ENCODE measurements at regions not wholly inside any gene's neighbourhood (a gene's known extent, or its start where the extent isn't known, plus 50 kb on each side); places are given as distances from the start of the nearest gene placed in this dataset.
"Not testable (repeated sequence)": the region's sequence is repeated elsewhere in the genome, so short reads cannot be mapped to it uniquely, and the experiment has no call there.

DNA sequence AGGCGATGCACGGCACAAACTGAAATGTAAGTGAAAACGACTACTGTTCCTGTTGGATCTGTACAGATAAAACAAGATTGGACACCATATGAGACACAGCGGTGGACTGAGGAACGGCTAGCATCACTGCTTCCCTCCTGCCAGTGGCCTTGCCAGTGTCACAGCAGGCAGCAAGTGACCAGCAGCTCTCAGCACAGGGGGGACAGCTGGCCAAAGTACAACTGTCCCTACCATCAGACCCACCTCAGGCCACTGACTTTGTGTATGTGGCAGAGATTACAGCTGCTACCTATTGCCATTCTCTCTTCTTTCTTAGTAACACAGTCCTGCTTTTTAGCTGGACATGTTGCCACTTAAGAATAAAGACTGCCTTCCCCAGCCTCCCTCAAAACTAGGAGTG is 80.0 kb upstream of the SLC66A3 start:
- DNase-seq, result no peak

DNA sequence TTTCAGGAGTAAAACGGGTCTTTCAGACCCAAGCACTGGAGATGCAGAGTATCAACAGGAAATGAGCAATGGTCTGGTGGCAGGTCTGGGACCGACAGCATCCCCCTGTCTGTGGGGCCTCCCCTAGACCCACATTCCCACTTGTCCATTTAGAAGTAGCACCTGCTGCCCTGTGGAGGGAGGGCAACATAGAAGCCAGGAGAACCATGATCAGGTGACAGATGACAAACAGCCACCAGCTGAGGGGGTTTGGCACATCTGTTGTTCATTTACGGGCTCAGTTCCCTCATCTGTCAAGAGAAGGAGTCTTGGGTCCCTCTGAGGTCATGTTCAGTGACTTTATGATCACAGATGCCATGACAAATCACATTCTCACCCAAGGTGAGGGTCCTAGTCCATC is 77.9 kb upstream of the SLC66A3 start:
- no peak for DNase-seq

DNA sequence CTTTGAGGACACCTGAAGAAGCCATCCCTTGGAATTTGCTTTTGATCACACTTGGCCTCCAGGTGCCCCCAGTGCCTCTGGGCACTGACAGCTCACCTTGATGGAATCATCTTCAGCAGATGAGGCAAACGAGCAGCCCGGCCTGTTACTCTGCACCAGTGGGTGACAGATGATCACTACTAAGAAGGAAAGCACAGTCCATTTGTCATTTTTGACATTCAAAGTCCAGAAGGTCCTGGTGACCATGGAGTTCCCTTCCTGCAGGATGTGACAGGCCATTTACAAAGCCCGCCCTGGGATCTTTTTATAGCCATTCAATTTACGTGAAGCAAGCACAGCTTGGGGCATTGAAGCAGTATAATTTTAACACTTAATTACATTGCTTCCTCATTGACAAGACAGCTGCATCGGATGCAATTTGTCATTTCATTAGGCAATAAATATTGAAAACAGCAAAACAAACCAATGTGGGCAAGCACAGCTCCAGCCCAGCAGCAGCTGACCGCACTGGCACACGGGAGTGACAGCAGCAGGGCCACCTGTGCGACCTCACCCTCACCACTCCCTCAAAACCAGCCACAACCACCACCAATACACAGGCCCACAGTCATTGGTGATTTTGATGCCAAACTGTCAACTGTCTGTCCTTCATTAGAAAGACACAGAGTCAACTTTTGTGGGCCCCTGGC is 76.0 kb upstream of the SLC66A3 start:
- no peak for DNase-seq

DNA sequence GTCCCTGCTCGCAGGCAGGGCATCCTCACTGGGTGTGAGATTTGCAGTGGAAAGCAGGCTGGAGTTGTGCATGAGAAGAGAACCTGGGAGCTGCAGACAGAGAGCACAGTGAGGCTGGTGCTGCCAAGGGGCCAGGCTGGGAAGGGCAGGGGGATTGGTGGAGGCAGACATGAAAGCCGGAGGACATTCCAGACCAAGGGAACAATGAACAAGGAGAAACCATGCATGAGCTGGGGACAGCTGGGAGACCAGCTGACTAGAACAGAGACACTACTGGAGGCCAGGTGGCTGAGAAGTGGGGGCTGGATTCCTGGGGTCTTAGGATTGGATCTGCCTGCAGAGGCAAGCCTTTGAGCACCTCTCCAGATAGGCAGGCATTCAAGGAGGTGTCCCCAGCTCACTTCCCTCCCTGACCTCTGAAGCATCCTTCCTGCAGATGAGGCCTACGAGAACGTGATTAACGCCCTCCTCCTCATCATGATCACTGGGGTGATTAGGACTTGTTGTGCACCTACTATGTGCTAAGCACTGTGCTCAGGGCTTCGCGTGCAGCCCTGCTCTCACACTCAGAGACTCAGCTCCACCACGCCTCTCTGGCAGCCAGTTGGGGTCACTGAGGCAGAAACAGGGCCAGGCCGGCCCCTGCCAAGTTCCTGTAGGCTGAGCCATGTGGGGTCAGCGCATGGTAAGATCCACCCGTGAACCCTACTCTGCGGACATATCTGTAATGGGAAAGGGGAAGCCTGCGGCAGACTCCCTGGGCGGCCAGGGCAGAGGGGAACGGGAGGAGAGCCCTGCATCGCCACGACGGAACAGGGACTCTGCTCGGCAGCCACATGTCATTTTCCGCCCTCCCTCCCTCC is 74.8 kb upstream of the SLC66A3 start:
- peak; percentile 28 for DNase-seq

DNA sequence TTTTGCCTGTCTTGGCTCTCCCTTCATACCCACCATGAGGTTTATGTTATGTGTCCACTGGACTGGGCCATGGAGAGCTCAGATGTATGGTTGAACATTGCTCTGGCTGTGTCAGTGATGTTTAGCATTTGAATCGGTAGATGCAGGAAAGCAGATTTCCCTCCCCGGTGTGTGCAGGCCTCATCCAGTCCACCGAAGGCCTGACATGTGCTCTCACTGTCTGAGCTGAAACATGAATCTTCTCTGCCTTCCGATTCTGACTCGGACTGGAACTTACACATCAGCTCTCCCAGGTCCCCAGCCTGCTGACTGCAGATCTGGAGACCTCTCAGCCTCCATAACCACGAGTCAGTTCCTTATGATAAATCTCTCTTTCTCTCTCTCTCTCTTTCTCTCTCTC is 72.4 kb upstream of the SLC66A3 start:
- DNase-seq, result no peak

DNA sequence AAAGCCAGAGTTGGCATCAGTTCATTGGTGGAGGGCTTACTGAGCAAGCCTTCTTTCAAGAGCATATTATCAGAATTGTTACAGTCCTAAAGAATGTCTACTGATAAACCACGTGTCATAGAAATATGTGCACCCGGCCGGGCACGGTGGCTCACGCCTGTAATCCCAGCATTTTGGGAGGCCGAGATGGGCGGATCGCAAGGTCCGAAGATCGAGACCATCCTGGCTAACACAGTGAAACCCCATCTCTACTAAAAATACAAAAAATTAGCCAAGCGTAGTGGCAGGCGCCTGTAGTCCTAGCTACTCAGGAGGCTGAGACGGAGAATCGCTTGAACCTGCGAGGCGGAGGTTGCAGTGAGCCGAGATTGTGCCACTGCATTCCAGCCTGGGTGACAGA is 66.4 kb upstream of the SLC66A3 start:
- not testable (repeated sequence) for DNase-seq

DNA sequence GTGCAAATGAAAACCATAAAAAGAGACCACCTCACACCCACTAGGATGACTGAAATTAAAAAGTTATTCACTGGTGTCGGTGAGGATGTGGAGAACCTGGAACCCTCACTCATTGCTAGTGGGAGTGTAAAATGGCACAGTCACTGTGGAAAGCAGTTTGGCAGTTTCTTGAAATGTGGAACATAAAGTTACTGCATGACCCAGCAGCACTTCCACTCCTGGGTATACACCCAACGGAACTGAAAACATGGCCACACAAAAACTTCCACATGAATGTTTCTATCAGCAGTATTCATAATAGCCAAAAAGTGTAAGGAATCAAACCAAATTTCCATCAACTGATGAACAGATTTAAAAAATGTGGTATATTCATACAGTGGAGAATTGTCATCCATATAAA is 65.1 kb upstream of the SLC66A3 start:
- no peak for DNase-seq

DNA sequence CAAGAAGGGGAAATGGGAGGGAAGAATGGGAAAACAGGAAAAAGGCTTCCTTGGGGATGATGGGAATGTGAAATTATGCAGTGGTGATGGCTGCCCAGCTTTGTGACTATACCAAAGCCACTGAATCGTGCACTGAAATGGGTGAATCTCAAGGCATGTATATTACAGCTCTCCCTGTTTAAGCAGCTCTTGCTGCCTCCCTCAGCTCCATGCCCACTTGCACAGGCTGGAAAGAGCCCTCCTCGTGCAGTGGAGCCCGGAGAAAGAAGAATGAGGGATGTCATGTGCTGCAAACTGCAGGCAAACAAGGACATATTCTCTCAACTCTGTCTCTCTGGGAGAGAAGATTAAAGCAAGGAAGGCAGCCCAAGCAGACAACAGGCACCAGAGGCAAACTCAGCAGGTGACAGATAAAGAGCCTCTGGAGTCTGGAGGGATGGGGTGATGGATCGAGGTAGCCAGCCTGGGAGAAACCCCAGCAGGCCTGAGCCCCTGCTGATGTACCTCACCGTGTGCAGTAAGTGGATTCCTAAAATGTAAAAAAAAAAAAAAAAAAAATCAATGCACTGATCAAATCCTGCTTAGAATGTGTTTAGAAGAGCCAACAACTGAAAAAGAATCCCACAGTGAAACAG is 62.4 kb upstream of the SLC66A3 start:
- DNase-seq, result no peak

DNA sequence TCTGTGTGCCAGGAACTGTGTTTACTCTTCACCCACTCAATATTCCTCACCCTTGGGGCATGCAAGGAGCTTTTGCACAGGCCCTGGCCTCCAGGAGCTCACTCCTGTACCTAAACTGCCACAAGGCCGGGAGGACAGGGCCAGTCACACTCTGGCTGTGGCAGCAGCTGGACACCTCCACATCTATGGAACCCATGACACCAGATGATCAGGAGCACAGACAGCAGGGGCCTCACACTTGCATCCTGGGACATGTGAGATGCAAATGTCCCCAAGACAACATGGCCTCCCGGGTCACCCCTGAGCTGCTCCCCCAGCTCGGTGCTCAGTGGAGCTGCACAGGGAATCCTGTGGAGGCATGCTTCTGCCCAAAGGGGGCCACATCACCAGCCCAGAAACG is 61.8 kb upstream of the SLC66A3 start:
- no peak for DNase-seq

DNA sequence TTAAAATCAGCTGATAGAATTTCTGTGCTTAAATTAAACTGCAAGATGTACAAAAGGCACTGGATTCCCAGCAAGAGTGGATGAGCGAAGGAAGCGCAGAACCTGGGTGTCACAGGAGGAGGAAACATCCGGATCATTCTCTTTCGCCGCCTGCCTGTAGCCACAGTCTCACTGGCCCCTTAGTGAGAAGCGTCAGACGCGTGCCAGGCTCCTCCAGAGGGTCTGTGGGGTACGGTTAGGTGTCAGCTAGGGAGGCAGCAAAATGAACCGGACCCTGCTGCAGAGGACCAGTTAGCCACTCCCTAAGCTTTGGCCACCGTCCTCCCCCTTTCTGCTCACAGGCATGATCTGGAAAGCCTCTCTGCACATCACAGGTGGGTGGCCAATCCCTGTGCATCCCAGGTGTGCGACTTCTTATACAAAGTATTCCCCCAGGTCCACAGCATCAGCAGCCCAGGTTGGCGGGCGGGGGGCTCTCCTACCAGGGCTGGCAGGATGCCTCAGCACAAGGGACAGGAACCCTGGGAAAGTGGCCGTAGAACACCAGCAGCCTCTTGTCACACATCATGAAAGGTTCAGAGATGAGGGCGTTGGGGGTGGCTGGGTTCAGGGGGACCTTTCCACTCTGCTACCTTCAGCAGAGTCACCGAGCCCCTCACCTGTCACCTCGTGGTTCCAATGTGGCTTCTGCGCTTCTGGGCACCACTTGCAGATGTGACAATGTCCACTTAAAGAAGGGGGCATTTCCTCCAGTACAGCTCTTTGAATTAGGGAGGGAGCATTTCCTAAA is 61.1 kb upstream of the SLC66A3 start:
- DNase-seq, result no peak

DNA sequence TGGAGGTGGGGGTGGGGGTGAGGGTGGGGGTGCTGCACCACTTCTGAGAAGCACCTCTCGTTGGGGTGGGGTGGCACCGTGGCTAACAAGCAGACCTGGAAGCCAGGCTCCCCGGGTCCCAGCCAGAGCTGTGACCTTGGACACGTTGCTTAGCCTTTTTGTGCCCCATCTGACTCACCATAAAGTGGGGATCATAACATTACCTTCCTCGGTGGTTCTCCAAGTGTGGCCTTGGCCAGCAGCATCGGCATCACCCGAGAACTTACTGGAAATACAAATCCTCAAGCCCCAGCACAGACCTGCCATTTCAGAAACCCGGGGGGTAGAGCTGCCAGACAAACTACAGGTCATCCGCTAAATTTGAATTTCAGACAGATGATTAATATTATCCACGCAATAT is 58.7 kb upstream of the SLC66A3 start:
- DNase-seq, result no peak

DNA sequence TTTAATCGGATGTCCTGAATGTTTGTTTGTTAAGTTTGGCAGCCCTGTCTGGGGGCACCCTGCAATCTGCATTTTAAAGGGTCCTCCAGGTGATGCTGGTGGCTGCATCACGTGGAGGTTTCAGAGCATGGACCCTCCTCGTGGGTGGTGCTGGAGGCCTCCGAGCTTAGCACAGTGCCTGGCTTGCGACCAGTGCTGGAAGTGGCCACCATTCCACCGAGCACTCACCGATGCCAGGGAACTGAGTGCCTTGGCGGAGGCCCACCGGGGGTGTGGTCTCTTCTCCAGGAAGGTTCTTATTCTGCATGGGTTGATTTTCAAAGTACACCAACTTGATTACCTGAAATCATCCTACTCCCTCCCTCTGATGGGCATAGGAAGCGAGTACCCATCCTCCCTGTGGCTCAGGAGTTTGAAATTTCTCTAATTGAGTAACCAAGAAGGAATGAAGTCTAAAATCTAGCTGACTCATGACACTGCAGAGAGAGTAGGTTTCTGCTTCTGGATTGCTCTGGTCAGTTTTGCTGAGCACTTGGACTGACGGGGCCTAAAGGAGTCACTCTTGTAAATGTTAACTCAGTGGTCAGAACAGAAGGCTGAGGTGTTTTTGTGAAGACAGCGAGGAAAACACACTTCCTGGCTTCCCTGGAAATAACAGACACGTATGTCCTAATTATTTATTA is 58.1 kb upstream of the SLC66A3 start:
- no peak for DNase-seq

DNA sequence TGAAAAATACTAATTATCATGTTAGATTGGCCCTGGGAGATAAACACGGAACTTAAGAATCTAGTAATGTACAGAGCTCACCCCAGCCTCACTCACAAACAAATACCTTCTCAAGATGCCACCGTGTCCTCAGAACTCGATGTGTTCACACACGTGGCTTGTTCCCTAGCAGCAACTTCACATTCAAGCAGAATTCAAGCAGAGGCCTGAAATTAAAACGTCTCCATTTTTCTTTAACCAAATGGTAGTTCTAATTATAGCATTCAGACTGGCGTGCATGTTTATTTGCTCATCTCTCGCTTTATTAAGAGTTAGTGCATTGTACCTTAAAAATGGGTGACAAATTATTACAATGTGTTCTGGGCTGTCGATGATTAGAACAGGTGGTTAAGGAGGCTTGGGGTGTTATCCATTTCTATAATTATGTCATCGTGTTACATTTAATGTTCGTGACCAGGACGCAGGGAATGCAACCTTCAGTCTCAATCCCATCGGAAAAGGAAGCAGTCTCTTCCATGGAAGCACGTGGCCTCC is 57.3 kb upstream of the SLC66A3 start:
- DNase-seq, result no peak

DNA sequence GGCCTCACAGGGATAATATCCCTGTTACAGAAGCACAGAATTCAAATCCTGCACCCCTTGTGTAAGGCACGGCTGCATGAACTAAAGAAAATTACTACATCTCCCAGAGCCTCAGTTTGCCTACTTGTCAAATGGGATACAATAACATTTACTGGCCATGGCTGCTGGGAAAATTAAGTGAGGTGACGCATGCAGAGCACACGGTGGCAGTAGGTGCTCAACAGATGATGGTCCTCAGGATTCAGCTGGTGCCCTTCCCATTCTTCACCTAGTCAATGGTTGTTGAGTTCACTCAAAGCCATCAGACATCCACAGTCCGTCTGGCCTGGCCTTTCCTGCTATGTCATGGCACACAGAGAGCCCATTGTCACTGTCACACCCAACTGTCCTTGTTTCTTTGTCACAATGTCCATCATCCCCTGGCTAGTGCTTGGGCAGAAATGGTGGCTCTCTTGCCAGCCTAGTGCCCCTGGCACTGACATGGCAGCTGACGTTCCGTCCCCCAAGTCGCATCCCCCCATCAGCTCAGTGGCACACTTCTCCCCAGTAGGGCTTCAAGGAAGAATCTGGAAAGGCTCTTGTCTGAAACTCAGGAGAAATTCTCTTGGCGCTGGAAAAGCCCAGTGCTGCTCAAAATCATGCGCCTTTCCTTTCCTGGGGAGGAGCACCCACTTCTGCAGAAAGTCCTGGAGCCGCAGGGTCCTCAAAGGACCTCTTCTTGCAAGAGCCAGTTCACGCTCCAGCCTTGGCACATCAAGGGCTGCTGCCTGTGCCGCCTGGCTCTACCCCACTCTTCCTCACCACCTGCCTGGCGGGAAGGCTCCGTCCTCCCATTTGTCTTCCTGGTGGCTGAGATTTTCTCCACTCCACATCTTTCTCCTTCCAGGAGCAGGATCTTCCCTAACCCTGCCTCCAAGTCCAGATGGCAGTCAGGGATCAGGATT is 55.9 kb upstream of the SLC66A3 start:
- DNase-seq, result no peak

DNA sequence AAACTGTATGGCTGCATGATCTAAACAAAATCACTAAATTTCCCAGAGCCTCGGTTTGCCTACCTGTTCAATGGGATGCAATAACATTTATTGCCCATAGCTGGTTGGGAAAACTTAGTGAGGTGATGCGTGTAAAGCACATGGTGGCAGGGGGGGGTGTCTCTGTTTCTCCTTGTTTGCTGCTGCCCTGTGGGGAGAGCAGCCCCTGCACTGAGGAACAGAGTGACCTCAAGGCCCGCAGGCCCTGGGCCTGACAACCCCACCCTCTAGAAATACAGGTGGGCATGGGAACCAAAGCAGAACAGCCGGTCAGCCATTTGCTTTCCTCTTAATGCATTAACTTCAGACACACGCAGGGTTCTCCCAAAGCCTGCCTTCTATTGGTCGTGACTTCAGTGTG is 55.1 kb upstream of the SLC66A3 start:
- DNase-seq, result no peak

DNA sequence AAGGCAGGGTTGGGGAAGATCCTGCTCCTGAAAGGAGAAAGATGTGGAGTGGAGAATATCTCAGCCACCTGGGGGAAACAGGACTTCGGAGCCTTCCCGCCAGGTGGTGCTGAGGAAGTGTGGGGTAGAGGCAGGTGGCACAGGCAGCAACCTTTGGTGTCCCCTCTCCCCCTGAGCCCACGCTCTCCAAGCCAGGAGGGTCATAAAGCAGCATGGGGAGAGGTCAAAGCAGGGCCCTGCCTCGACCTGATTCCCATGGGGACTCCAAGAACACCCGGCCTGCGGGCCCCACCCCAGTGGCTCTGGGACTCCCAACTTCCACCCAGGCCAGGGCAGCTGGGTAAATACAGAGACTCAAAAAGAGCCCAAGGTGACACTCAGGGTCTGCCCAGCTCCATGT is 54.3 kb upstream of the SLC66A3 start:
- DNase-seq, result no peak

DNA sequence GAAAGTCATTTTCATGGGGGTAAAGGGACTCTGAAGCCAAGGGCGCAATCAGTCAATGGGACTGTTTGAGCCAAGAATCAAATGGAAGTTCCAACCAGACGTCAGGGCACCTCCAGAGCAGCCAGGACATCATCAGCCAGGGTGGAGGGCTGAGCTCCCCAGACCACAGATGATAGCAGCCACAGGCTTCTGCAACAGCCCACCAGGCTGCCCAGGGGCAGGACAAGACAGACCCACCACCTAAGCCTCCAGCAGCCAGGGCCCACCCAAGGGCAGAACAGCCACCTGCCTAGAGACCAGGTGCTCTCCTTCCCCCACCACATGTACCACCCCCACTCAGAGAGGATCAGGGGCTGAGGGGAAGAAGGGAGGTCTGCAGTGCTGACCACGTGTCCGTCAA is 53.8 kb upstream of the SLC66A3 start:
- DNase-seq, result no peak

DNA sequence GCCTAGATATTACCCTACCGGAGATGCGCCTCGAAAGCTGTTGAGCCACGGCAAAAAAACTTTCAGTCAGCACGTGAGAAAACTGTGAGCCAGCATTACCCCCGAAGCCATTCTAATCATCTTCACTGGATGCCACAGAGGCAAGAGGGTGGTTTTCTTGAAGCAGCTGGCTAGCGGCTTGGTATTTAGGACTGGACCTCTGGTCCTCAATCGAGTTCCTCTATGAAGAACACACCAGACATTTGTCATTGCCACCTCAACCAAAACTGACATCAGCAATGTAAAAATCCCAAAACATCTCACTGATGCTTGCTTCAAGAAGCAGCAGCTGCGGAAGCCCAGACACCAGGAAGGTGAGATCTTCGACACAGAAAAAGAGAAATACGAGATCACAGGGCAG is 52.8 kb upstream of the SLC66A3 start:
- DNase-seq, result no peak

DNA sequence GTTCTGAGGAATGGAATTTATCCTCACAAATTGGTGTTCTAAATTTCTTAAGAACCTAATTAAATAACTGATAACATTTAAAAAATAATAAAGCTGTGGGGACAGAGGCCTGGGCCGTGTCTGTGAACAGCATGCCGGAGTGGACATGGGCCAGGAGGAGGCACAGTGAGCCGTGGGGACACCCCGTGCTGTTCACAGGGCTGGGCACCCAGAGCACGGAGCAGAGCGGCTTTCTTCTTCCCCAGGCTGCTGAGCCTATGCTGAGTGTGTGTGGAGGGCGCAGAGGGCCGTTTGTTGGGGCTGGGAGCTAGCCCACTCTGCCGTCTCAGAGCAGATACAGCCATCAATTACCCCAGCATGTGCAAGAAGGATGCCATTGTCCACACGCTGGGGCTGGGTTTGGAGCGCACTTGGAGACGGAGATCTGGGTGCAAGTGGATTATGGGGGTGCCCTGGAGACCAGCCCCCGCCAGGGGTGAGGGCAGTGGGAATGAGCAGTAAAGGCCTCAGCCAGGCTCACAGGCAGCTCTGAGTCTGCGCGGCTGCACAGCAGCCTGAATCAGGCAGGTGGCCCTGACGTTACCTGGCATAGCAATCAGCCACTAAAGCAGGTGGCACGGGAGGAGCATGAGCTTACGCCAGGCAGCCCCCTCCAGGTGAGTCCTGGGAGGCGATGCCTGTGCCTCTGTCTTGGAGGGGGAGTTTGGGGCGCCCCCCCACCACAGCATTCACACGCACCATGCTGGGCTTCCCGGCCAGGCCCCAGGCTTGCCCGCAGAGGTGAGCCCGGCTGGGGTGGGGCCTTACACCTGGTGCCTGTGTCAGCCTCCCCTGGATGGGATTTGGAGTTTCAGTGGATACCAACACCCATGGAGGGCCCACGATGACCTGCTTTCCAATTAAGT is 52.1 kb upstream of the SLC66A3 start:
- no peak for DNase-seq
